HG03196 (cell line): ENCODE measurements at regions not wholly inside any gene's neighbourhood (a gene's known extent, or its start where the extent isn't known, plus 50 kb on each side); places are given as distances from the start of the nearest gene placed in this dataset.
"Not testable (repeated sequence)": the region's sequence is repeated elsewhere in the genome, so short reads cannot be mapped to it uniquely, and the experiment has no call there.

Experiments used
- ATAC-seq: cut with Tn5 transposase; IDR thresholded peaks from one replicate; pipeline ENCODE4 v1.9.1; 2021; ENCODE audit not compliant: unreplicated experiment

- not testable (repeated sequence) for ATAC-seq
Observed at GRCh38 chr12:9450127-9450567, 157.6 kb downstream of the KLRB1 start.

- not testable (repeated sequence) for ATAC-seq
Observed at GRCh38 chr12:9449657-9450126, 158.0 kb downstream of the KLRB1 start.

GRCh38 chr12:9449181-9449580 lies 158.5 kb downstream of the KLRB1 start:
- no peak for ATAC-seq

- not testable (repeated sequence) for ATAC-seq
Observed at GRCh38 chr12:9448648-9449047, 159.1 kb downstream of the KLRB1 start.

GRCh38 chr12:9447791-9448614 lies 159.7 kb downstream of the KLRB1 start:
- ATAC-seq, result peak; percentile 64

- peak; percentile 25 for ATAC-seq
Observed at GRCh38 chr12:9446883-9447761, 160.6 kb downstream of the KLRB1 start.

GRCh38 chr12:9440428-9440827 lies 167.3 kb downstream of the KLRB1 start:
- not testable (repeated sequence) for ATAC-seq

GRCh38 chr12:9435682-9436081 lies 172.0 kb downstream of the KLRB1 start:
- ATAC-seq, result not testable (repeated sequence)

- ATAC-seq, result not testable (repeated sequence)
Observed at GRCh38 chr12:9430385-9430784, 177.3 kb downstream of the KLRB1 start.

- not testable (repeated sequence) for ATAC-seq
Observed at GRCh38 chr12:9428856-9429255, 178.9 kb downstream of the KLRB1 start.

- ATAC-seq, result not testable (repeated sequence)
Observed at GRCh38 chr12:9425429-9425828, 182.3 kb downstream of the KLRB1 start.

- not testable (repeated sequence) for ATAC-seq
Observed at GRCh38 chr12:9424175-9424740, 183.5 kb downstream of the KLRB1 start.

- ATAC-seq, result not testable (repeated sequence)
Observed at GRCh38 chr12:9422689-9423088, 185.0 kb downstream of the KLRB1 start.

GRCh38 chr12:9421520-9422086 lies 186.1 kb downstream of the KLRB1 start:
- not testable (repeated sequence) for ATAC-seq

- not testable (repeated sequence) for ATAC-seq
Observed at GRCh38 chr12:9420817-9421519, 186.7 kb downstream of the KLRB1 start.

- not testable (repeated sequence) for ATAC-seq
Observed at GRCh38 chr12:9418669-9419041, 189.1 kb downstream of the KLRB1 start.

GRCh38 chr12:9417947-9418668 lies 189.6 kb downstream of the KLRB1 start:
- ATAC-seq, result not testable (repeated sequence)

- ATAC-seq, result not testable (repeated sequence)
Observed at GRCh38 chr12:9417341-9417740, 190.4 kb downstream of the KLRB1 start.

- ATAC-seq, result not testable (repeated sequence)
Observed at GRCh38 chr12:9416346-9416745, 191.4 kb downstream of the KLRB1 start.
